GM23248 (cell line): ENCODE measurements at regions not wholly inside any gene's neighbourhood (a gene's known extent, or its start where the extent isn't known, plus 50 kb on each side); places are given as distances from the start of the nearest gene placed in this dataset.

Experiments
- EZH2 ChIP-seq: fragments of 200-600 bp; sonication (generic); IDR thresholded peaks from 2 replicates; pipeline ENCODE4 v1.6.1; 2018; ENCODE audit warnings: antibody characterized with exemption, mild to moderate bottlenecking; ENCODE audit not compliant: insufficient read depth, poor library complexity, severe bottlenecking
- EZH2phosphoT487 ChIP-seq: fragments of 200-600 bp; sonication (generic); IDR thresholded peaks from 2 replicates; pipeline ENCODE4 v1.6.1; 2018; ENCODE audit warnings: antibody characterized with exemption, moderate library complexity, mild to moderate bottlenecking, low read depth; ENCODE audit not compliant: insufficient read depth

DNA sequence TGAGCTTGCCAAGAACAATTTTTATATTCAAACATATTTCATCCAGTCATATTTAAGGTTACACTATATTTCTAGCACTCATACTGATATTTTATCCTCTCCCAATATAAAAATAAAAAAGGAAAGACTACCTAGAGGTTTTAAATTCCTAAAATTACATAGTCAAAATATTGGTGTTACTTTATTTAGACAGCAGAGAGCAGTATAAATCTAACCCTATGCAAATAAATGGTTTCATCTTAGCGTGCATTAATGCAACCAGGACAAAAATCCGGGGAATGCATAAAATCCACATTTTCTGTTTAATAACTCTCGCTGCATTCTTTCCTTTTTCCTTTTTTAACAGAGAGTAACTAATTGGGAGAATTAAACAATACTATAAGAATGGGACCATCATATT is 1447.4 kb upstream of the ALCAM start:
- no peak for TF ChIP-seq EZH2phosphoT487
- TF ChIP-seq EZH2 = no peak
